IMR-90 (cell line): ENCODE measurements at regions not wholly inside any gene's neighbourhood (a gene's known extent, or its start where the extent isn't known, plus 50 kb on each side); places are given as distances from the start of the nearest gene placed in this dataset.

Experiments
- ATAC-seq: fragments of 200-7000 bp; cut with Tn5 transposase; 2 replicates; pipeline ENCODE4 v1.9.1; 2020; ENCODE audit warnings: low read depth, mild to moderate bottlenecking, moderate library complexity
- BruUV-seq: library from RNA; stranded (reverse); fragments of 400-500 nt; replicated peaks from 2 replicates; lab custom pipeline; 2021; lab: Mats Ljungman, UMichigan
- CTCF ChIA-PET: fragments of 300-600 bp; formaldehyde crosslinking; extraction: SDS; loops from one replicate; lab custom pipeline; 2021; ENCODE audit warnings: antibody characterized with exemption; lab: Yijun Ruan, JAX
- POLR2A ChIA-PET: fragments of 300-600 bp; sonication (Branson Sonifier 250); formaldehyde crosslinking; loops from one replicate; lab custom pipeline; 2022; ENCODE audit warnings: antibody characterized with exemption; ENCODE audit not compliant: unreplicated experiment; lab: Charles Lee
- DNase-seq: peaks from one replicate; pipeline ENCODE4 v3.0.0; 2013
- H2AFZ ChIP-seq: replicated peaks from 2 replicates; pipeline ENCODE3; 2013; ENCODE audit warnings: low read length, mild to moderate bottlenecking; ENCODE audit not compliant: poor library complexity
- H2AK5ac ChIP-seq: 2 replicates; pipeline ENCODE4 v1.6.1; 2013; ENCODE audit warnings: low read depth, low read length, inconsistent platforms
- H2AK9ac ChIP-seq: replicated peaks from 2 replicates; pipeline ENCODE3; 2013; ENCODE audit warnings: mild to moderate bottlenecking, low read depth, low read length, moderate library complexity; ENCODE audit not compliant: poor library complexity
- H2BK120ac ChIP-seq: 2 replicates; pipeline ENCODE4 v1.6.1; 2013; ENCODE audit warnings: low read depth, low read length, inconsistent platforms
- H2BK15ac ChIP-seq: 3 replicates; pipeline ENCODE4 v1.6.1; 2013; ENCODE audit warnings: low read depth, low read length, inconsistent platforms
- H2BK20ac ChIP-seq: 2 replicates; pipeline ENCODE4 v1.6.1; 2013; ENCODE audit warnings: low read depth, mild to moderate bottlenecking, inconsistent platforms, low read length, moderate library complexity
- H2BK5ac ChIP-seq: 2 replicates; pipeline ENCODE4 v1.6.1; 2013; ENCODE audit warnings: mild to moderate bottlenecking, low read depth, low read length, inconsistent platforms; ENCODE audit not compliant: poor library complexity, severe bottlenecking
- H3K14ac ChIP-seq: replicated peaks from 2 replicates; pipeline ENCODE4 v1.6.1; 2013; ENCODE audit warnings: low read depth, low read length, inconsistent platforms
- H3K18ac ChIP-seq: 2 replicates; pipeline ENCODE4 v1.6.1; 2013; ENCODE audit warnings: low read depth, low read length, control low read depth
- H3K23ac ChIP-seq: 2 replicates; pipeline ENCODE4 v1.6.1; 2013; ENCODE audit warnings: low read depth, low read length, inconsistent platforms
- H3K27ac ChIP-seq: 2 replicates; pipeline ENCODE4 v1.5.1; 2013; ENCODE audit warnings: mild to moderate bottlenecking, control low read depth, low read length; ENCODE audit not compliant: insufficient read depth
- H3K27me3 ChIP-seq: 2 replicates; pipeline ENCODE4 v1.6.1; 2013; ENCODE audit warnings: low read length; ENCODE audit not compliant: control insufficient read depth, insufficient read depth
- H3K36me3 ChIP-seq: 2 replicates; pipeline ENCODE4 v1.6.1; 2013; ENCODE audit warnings: low read length, mixed read lengths; ENCODE audit not compliant: control insufficient read depth, insufficient read depth
- H3K4ac ChIP-seq: 2 replicates; pipeline ENCODE4 v1.6.1; 2013; ENCODE audit warnings: low read depth, low read length, inconsistent platforms
- H3K4me1 ChIP-seq: 2 replicates; pipeline ENCODE4 v1.6.1; 2013; ENCODE audit warnings: low read length, mixed read lengths; ENCODE audit not compliant: control insufficient read depth, insufficient read depth
- H3K4me2 ChIP-seq: 2 replicates; pipeline ENCODE4 v1.6.1; 2013; ENCODE audit warnings: low read depth, mild to moderate bottlenecking, control low read depth, low read length, moderate library complexity
- H3K4me3 ChIP-seq: 2 replicates; pipeline ENCODE4 v1.5.1; 2013; ENCODE audit warnings: low read depth, mild to moderate bottlenecking, control low read depth, low read length, moderate library complexity; ENCODE audit not compliant: insufficient read depth
- H3K56ac ChIP-seq: 2 replicates; pipeline ENCODE4 v1.6.1; 2013; ENCODE audit warnings: low read length, inconsistent platforms; ENCODE audit not compliant: insufficient read depth; ENCODE audit errors: extremely low read depth
- H3K79me1 ChIP-seq, 2 experiments: 2 replicates each; pipeline ENCODE4 v1.6.1; 2013; ENCODE audit warnings: low read length in 2 of 2, inconsistent platforms in 1 of 2, low read depth in 1 of 2
- H3K9ac ChIP-seq: 2 replicates; pipeline ENCODE4 v1.6.1; 2013; ENCODE audit warnings: low read depth, low read length, control low read depth
- H3K9me1 ChIP-seq: 2 replicates; pipeline ENCODE4 v1.6.1; 2013; ENCODE audit warnings: low read length, inconsistent platforms; ENCODE audit not compliant: insufficient read depth
- H3K9me3 ChIP-seq: 2 replicates; pipeline ENCODE4 v1.6.1; 2013; ENCODE audit warnings: low read length; ENCODE audit not compliant: control insufficient read depth, insufficient read depth
- H4K20me1 ChIP-seq: 2 replicates; pipeline ENCODE4 v1.6.1; 2013; ENCODE audit warnings: low read length, inconsistent platforms; ENCODE audit not compliant: insufficient read depth
- H4K5ac ChIP-seq: 2 replicates; pipeline ENCODE4 v1.6.1; 2013; ENCODE audit warnings: mild to moderate bottlenecking, low read depth, low read length, control low read depth
- H4K8ac ChIP-seq, 2 experiments: 2 replicates each; pipeline ENCODE4 v1.6.1; 2013; ENCODE audit warnings: low read depth in 2 of 2, low read length in 2 of 2, control low read depth in 1 of 2, inconsistent platforms in 1 of 2
- H4K91ac ChIP-seq: 2 replicates; pipeline ENCODE4 v1.6.1; 2013; ENCODE audit warnings: low read depth, low read length, inconsistent platforms; ENCODE audit not compliant: insufficient read depth
- CEBPB ChIP-seq: IDR thresholded peaks from 2 replicates; pipeline ENCODE4 v1.6.1; 2012; ENCODE audit warnings: low read depth, low read length, improper control_type of control experiment
- CTCF ChIP-seq: conservative IDR thresholded peaks from 2 replicates; pipeline ENCODE4 v1.5.1; 2012; ENCODE audit warnings: mild to moderate bottlenecking, low read depth, low read length, improper control_type of control experiment
- ELK1 ChIP-seq: fragments of 150-350 bp; IDR thresholded peaks from 2 replicates; pipeline ENCODE4 v1.6.1; 2016; ENCODE audit warnings: low read depth, mild to moderate bottlenecking, low read length, moderate library complexity, borderline replicate concordance
- FOS ChIP-seq: fragments of 150-350 bp; IDR thresholded peaks from 2 replicates; pipeline ENCODE4 v1.6.1; 2016; ENCODE audit warnings: low read depth, low read length
- MAFK ChIP-seq: IDR thresholded peaks from 2 replicates; pipeline ENCODE4 v1.6.1; 2012; ENCODE audit warnings: low read depth, low read length, improper control_type of control experiment
- MAZ ChIP-seq: IDR thresholded peaks from 2 replicates; pipeline ENCODE4 v1.6.1; 2012; ENCODE audit warnings: low read depth, mild to moderate bottlenecking, low read length, improper control_type of control experiment, moderate library complexity, borderline replicate concordance
- MXI1 ChIP-seq: IDR thresholded peaks from 2 replicates; pipeline ENCODE4 v1.6.1; 2012; ENCODE audit warnings: low read depth, mild to moderate bottlenecking, low read length, moderate library complexity, borderline replicate concordance
- NFE2L2 ChIP-seq: fragments of 150-350 bp; IDR thresholded peaks from 2 replicates; pipeline ENCODE4 v1.6.1; 2016; ENCODE audit warnings: low read depth, mild to moderate bottlenecking, low read length
- POLR2A ChIP-seq: IDR thresholded peaks from 2 replicates; pipeline ENCODE4 v1.6.1; 2012; ENCODE audit warnings: mild to moderate bottlenecking, low read depth, low read length
- RAD21 ChIP-seq: IDR thresholded peaks from 2 replicates; pipeline ENCODE4 v1.6.1; 2012; ENCODE audit warnings: low read length, improper control_type of control experiment
- RCOR1 ChIP-seq: IDR thresholded peaks from 2 replicates; pipeline ENCODE4 v1.6.1; 2012; ENCODE audit warnings: mild to moderate bottlenecking, low read length, improper control_type of control experiment; ENCODE audit not compliant: insufficient replicate concordance
- RFX5 ChIP-seq: IDR thresholded peaks from 2 replicates; pipeline ENCODE4 v1.8.0; 2012; ENCODE audit warnings: low read depth, mild to moderate bottlenecking, low read length, moderate library complexity
- SMC3 ChIP-seq: fragments of 150-350 bp; IDR thresholded peaks from 2 replicates; pipeline ENCODE4 v1.6.1; 2016; ENCODE audit warnings: low read depth, mild to moderate bottlenecking, antibody characterized with exemption, low read length, moderate library complexity
- USF2 ChIP-seq: fragments of 150-350 bp; IDR thresholded peaks from 2 replicates; pipeline ENCODE4 v1.6.1; 2017; ENCODE audit warnings: mild to moderate bottlenecking, antibody characterized with exemption, low read length, low read depth
- WGBS, 2 experiments: methylation state at CpG; one replicate each; pipeline versions ENCODE4 v1.1.5 to v1.1.7; 2013; ENCODE audit warnings: missing lambda C conversion rate in 2 of 2; ENCODE audit not compliant: insufficient read length in 1 of 2; ENCODE audit errors: extremely low coverage in 2 of 2; 5-methylcytosine and 5-hydroxymethylcytosine counted together
- dilution Hi-C: fragments of 300-500 bp; cut with HindIII; formaldehyde crosslinking; loops from one replicate; pipeline ENCODE4 v1.14.3; 2018; ENCODE audit warnings: low sequenced_read_pairs; ENCODE audit not compliant: unreplicated experiment
- in situ Hi-C: fragments of 300-500 bp; cut with MboI; formaldehyde crosslinking; loops from 3 replicates; pipeline ENCODE4 v1.14.3; 2019; ENCODE audit warnings: low sequenced_read_pairs, inconsistent platforms, mixed read lengths
- intact Hi-C: fragments of 100-400 bp; cut with micrococcal nuclease; formaldehyde crosslinking; loops from 2 replicates; pipeline ENCODE4 v1.10.0; 2022

- no peak overlapping the region for H2AK5ac ChIP-seq
- no peak overlapping the region for H2BK20ac ChIP-seq
- H3K27me3 ChIP-seq, result no peaks in the 10 kb centered on the region
- no peak overlapping the region for H3K4me3 ChIP-seq
- ChIA-PET POLR2A (no interaction called here), CTCF (no interaction called here)
- H2AFZ ChIP-seq, result no peak overlapping the region
- H4K20me1 ChIP-seq, result no peaks in the 10 kb centered on the region
- no peak overlapping the region for H3K4ac ChIP-seq
- no peak overlapping the region for H4K8ac ChIP-seq
- WGBS, 2 experiments, result no CpG with 5 or more reads among the region's 2 CpGs
- H3K4me1 ChIP-seq, result no peaks in the 10 kb centered on the region
- no peak overlapping the region for H3K9ac ChIP-seq
- no peaks in the 10 kb centered on the region for H3K36me3 ChIP-seq
- dilution Hi-C loops (no loop called here), intact Hi-C loops (no loop called here), in situ Hi-C loops (no loop called here)
- no peak overlapping the region for H3K23ac ChIP-seq
- no peak overlapping the region for H3K18ac ChIP-seq
- H3K14ac ChIP-seq, result no peak overlapping the region
- no peak overlapping the region for H2AK9ac ChIP-seq
- no peak overlapping the region for H3K27ac ChIP-seq
- no peak for DNase-seq
- no peak overlapping the region for H2BK5ac ChIP-seq
- H2BK15ac ChIP-seq, result no peak overlapping the region
- H3K56ac ChIP-seq, result no peak overlapping the region
- BruUV-seq, result no TSS peak
- ATAC-seq, result no peak
- no peak for TF ChIP-seq MXI1
- TF ChIP-seq FOS, result no peak
- TF ChIP-seq USF2, result no peak
- TF ChIP-seq CTCF, result no peak
- TF ChIP-seq RAD21, result no peak
- TF ChIP-seq RCOR1, result no peak
- no peak for TF ChIP-seq NFE2L2
- TF ChIP-seq RFX5, result no peak
- no peak for TF ChIP-seq POLR2A
- no peak for TF ChIP-seq MAZ
- TF ChIP-seq CEBPB, result no peak
- no peak for TF ChIP-seq MAFK
- no peak for TF ChIP-seq ELK1
- TF ChIP-seq SMC3, result no peak
- no peaks in the 10 kb centered on the region for H3K9me3 ChIP-seq
- no peak overlapping the region for H4K5ac ChIP-seq
- no peak overlapping the region for H3K4me2 ChIP-seq
- H4K91ac ChIP-seq, result no peak overlapping the region
- H3K79me1 ChIP-seq, result no peaks in the 10 kb centered on the region
- no peaks in the 10 kb centered on the region for H3K9me1 ChIP-seq
- no peak overlapping the region for H2BK120ac ChIP-seq
Observed at GRCh38 chr1:104745875-104746274, 996.2 kb downstream of the AMY1C start.
